C4-2B (cell line): ENCODE measurements at regions not wholly inside any gene's neighbourhood (a gene's known extent, or its start where the extent isn't known, plus 50 kb on each side); places are given as distances from the start of the nearest gene placed in this dataset.

Experiments
- CTCF ChIP-seq: fragments of 450-650 bp; conservative IDR thresholded peaks from 2 replicates; pipeline ENCODE4 v1.5.1; 2017; ENCODE audit warnings: mild to moderate bottlenecking
- ZFX ChIP-seq: fragments of 450-650 bp; IDR thresholded peaks from 2 replicates; pipeline ENCODE4 v1.6.1; 2017

GRCh38 chr11:134728186-134728585 lies 316.1 kb upstream of the B3GAT1 start:
- TF ChIP-seq CTCF, result no peak
- TF ChIP-seq ZFX, result no peak
